ENCODE measurements at regions not wholly inside any gene's neighbourhood (a gene's known extent, or its start where the extent isn't known, plus 50 kb on each side); places are given as distances from the start of the nearest gene placed in this dataset.

DNA sequence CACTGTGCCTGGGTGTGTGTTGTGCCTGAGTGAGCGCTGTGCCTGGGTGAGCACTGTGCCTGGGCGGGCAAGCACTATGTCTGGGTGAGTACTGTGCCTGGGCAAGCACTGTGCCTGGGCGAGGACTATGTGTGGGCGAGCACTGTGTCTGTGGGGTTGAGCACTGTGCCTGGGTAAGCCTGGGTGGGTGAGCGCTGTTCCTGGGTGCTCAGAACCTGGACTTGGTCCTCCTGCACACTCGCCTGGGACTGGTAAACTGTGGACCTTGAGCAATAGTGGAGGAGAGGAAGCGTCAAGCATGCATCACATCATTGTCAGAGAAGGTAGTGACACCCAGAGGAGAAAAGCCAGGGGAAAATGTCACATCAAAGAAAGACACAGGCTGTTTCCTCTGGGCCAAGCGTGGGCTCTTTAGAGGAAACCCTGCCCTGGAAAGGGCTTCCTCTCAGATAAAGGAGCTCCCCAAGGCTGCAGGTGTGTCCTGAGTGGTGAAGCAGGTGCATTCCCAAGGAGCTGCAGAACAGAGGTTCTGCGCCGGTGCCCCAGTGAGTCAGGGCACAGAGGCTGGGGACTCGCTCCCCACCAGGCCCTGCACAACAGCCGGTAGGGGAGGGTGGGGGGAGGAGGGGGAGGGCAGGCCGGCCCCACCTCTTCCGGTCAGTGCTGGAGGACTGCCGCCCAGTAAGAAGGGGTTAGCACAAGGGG lies 141.2 kb downstream of the TEX29 start:
- Histone ChIP-seq H3K36me3 (ENCODE audit: control insufficient read depth in 2 of 2, extremely low read depth in 1 of 2, insufficient read depth in 2 of 2, low read length in 2 of 2) (no peaks in the 10 kb centered on the region), H3K27me3 (ENCODE audit: control insufficient read depth, extremely low read depth, insufficient read depth, low read length) (no peaks in the 10 kb centered on the region)
- dilution Hi-C loops (cut with MboI; ENCODE audit: extremely low pct_ligation_motif_present, low sequenced_read_pairs): no loop called here

DNA sequence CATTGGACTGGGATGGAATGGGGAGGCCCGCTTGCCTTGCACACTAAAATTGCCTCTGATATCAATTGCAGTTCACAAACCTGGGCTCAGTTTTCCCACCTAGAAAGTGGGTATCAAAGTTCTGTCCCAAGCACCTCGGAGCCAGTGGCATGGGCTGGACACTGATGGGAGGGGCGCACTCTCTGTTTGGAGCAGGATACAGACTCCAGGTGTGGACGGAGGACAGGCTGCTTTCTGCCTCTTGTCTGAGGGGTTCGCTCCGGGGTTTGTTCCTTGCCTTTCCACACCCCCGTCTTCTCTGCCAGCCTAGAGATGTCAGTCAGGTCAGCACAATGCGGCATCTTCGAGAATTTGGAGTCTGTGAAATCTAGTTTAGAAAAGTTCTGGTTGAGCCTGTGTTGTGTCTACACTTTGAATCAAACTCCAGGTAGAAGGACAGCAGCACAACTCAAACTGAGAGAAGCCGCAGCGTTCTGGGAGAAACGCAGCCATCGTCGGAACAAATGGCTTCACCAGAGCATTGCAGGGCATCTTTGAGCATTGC lies 141.9 kb downstream of the TEX29 start:
- dilution Hi-C loops (cut with MboI; ENCODE audit: extremely low pct_ligation_motif_present, low sequenced_read_pairs): no loop called here
- H3K36me3 ChIP-seq (ENCODE audit: control insufficient read depth in 2 of 2, extremely low read depth in 1 of 2, insufficient read depth in 2 of 2, low read length in 2 of 2): no peaks in the 10 kb centered on the region

More for the DNA sequence above, 141.2 kb downstream of the TEX29 start:
- DNase-seq (ENCODE audit: low read depth, low spot score) (no peak), FAIRE-seq (no peak)
- no peaks in the 10 kb centered on the region for H4K20me1 ChIP-seq (ENCODE audit: control insufficient read depth, extremely low read depth, insufficient read depth, low read length)
- no peak overlapping the region for H3K9ac ChIP-seq (ENCODE audit: control insufficient read depth, extremely low read depth, insufficient read depth, low read length)
- no peak overlapping the region for H3K27ac ChIP-seq (ENCODE audit: control insufficient read depth, insufficient read depth, low read length)
- H3K4me1 ChIP-seq (ENCODE audit: control insufficient read depth, extremely low read depth, insufficient read depth, low read length): no peaks in the 10 kb centered on the region
- H3K9me1 ChIP-seq (ENCODE audit: control insufficient read depth, extremely low read depth, insufficient read depth, low read length): no peaks in the 10 kb centered on the region
- no peak overlapping the region for H2AFZ ChIP-seq (ENCODE audit: control insufficient read depth, low read length)
- no peaks in the 10 kb centered on the region for H3K79me2 ChIP-seq (ENCODE audit: control insufficient read depth, insufficient read depth, low read length)
- TF ChIP-seq EZH2 (IDR thresholded peaks at IDR 0.05; ENCODE audit: low read length): no peak
- TF ChIP-seq, protein P1, sequence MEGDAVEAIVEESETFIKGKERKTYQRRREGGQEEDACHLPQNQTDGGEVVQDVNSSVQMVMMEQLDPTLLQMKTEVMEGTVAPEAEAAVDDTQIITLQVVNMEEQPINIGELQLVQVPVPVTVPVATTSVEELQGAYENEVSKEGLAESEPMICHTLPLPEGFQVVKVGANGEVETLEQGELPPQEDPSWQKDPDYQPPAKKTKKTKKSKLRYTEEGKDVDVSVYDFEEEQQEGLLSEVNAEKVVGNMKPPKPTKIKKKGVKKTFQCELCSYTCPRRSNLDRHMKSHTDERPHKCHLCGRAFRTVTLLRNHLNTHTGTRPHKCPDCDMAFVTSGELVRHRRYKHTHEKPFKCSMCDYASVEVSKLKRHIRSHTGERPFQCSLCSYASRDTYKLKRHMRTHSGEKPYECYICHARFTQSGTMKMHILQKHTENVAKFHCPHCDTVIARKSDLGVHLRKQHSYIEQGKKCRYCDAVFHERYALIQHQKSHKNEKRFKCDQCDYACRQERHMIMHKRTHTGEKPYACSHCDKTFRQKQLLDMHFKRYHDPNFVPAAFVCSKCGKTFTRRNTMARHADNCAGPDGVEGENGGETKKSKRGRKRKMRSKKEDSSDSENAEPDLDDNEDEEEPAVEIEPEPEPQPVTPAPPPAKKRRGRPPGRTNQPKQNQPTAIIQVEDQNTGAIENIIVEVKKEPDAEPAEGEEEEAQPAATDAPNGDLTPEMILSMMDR (optimal IDR thresholded peaks at IDR 0.05 in 1 of 3, IDR thresholded peaks at IDR 0.05 in 1 of 3, conservative IDR thresholded peaks at IDR 0.05 in 1 of 3; ENCODE audit: extremely low read depth in 1 of 3, insufficient read depth in 2 of 3, low read length in 3 of 3): no peak
- no peaks in the 10 kb centered on the region for H3K9me3 ChIP-seq (ENCODE audit: control insufficient read depth, low read depth, low read length)
- no peak overlapping the region for H3K4me3 ChIP-seq (ENCODE audit: control insufficient read depth in 2 of 3, extremely low read depth in 1 of 3, insufficient read depth in 2 of 3, low read depth in 1 of 3, low read length in 3 of 3)
- H3K4me2 ChIP-seq (ENCODE audit: control insufficient read depth, extremely low read depth, insufficient read depth, low read depth, low read length): no peak overlapping the region

More for the DNA sequence above, 141.9 kb downstream of the TEX29 start:
- H3K9me3 ChIP-seq (ENCODE audit: control insufficient read depth, low read depth, low read length): no peaks in the 10 kb centered on the region
- no peak for TF ChIP-seq EZH2 (IDR thresholded peaks at IDR 0.05; ENCODE audit: low read length)
- TF ChIP-seq, protein P1 (optimal IDR thresholded peaks at IDR 0.05 in 1 of 3, IDR thresholded peaks at IDR 0.05 in 1 of 3, conservative IDR thresholded peaks at IDR 0.05 in 1 of 3; ENCODE audit: extremely low read depth in 1 of 3, insufficient read depth in 2 of 3, low read length in 3 of 3): no peak
- H3K4me3 ChIP-seq (ENCODE audit: control insufficient read depth in 2 of 3, extremely low read depth in 1 of 3, insufficient read depth in 2 of 3, low read depth in 1 of 3, low read length in 3 of 3): no peak overlapping the region
- no peaks in the 10 kb centered on the region for H3K79me2 ChIP-seq (ENCODE audit: control insufficient read depth, insufficient read depth, low read length)
- no peaks in the 10 kb centered on the region for H4K20me1 ChIP-seq (ENCODE audit: control insufficient read depth, extremely low read depth, insufficient read depth, low read length)
- no peaks in the 10 kb centered on the region for H3K4me1 ChIP-seq (ENCODE audit: control insufficient read depth, extremely low read depth, insufficient read depth, low read length)
- no peaks in the 10 kb centered on the region for H3K27me3 ChIP-seq (ENCODE audit: control insufficient read depth, extremely low read depth, insufficient read depth, low read length)
- H3K9me1 ChIP-seq (ENCODE audit: control insufficient read depth, extremely low read depth, insufficient read depth, low read length): no peaks in the 10 kb centered on the region
- DNase-seq (ENCODE audit: low read depth, low spot score) (no peak), FAIRE-seq (no peak)
- H3K4me2 ChIP-seq (ENCODE audit: control insufficient read depth, extremely low read depth, insufficient read depth, low read depth, low read length): no peak overlapping the region
- no peak overlapping the region for H3K27ac ChIP-seq (ENCODE audit: control insufficient read depth, insufficient read depth, low read length)
- no peak overlapping the region for H2AFZ ChIP-seq (ENCODE audit: control insufficient read depth, low read length)
- no peak overlapping the region for H3K9ac ChIP-seq (ENCODE audit: control insufficient read depth, extremely low read depth, insufficient read depth, low read length)

Measured in keratinocyte (primary cell).